SHP77 treated with DMSO at 0.1 percent for 48 hours (cell line): ENCODE measurements at regions not wholly inside any gene's neighbourhood (a gene's known extent, or its start where the extent isn't known, plus 50 kb on each side); places are given as distances from the start of the nearest gene placed in this dataset.
"Not testable (repeated sequence)": the region's sequence is repeated elsewhere in the genome, so short reads cannot be mapped to it uniquely, and the experiment has no call there.

Experiments used
- DNase-seq: peaks from one replicate; lab custom pipeline; 2025; lab: John Stamatoyannopoulos, UW

- not testable (repeated sequence) for DNase-seq
Measured at GRCh38 chr7:136419740-136420139, 442.6 kb upstream of the MTPN start.

GRCh38 chr7:136412952-136413351, 435.8 kb upstream of the MTPN start:
- DNase-seq, result no peak

GRCh38 chr7:136405931-136406777, 429.0 kb upstream of the MTPN start:
- peak; percentile 63 for DNase-seq

GRCh38 chr7:136403591-136403990, 426.4 kb upstream of the MTPN start:
- no peak for DNase-seq

- DNase-seq, result no peak
Measured at GRCh38 chr7:136400877-136401276, 423.7 kb upstream of the MTPN start.

GRCh38 chr7:136399385-136399784, 422.2 kb upstream of the MTPN start:
- DNase-seq, result no peak

- no peak for DNase-seq
Measured at GRCh38 chr7:136392856-136393255, 415.7 kb upstream of the MTPN start.

- DNase-seq, result no peak
Measured at GRCh38 chr7:136391371-136391770, 414.2 kb upstream of the MTPN start.

- DNase-seq, result no peak
Measured at GRCh38 chr7:136389933-136390332, 412.8 kb upstream of the MTPN start.

- DNase-seq, result no peak
Measured at GRCh38 chr7:136386876-136387275, 409.7 kb upstream of the MTPN start.

- DNase-seq, result not testable (repeated sequence)
Measured at GRCh38 chr7:136371409-136371808, 394.2 kb upstream of the MTPN start.

- DNase-seq, result no peak
Measured at GRCh38 chr7:136370137-136370536, 393.0 kb upstream of the MTPN start.

- DNase-seq, result no peak
Measured at GRCh38 chr7:136369225-136369624, 392.1 kb upstream of the MTPN start.

GRCh38 chr7:136359333-136359903, 382.3 kb upstream of the MTPN start:
- DNase-seq, result no peak

GRCh38 chr7:136353287-136353686, 376.1 kb upstream of the MTPN start:
- DNase-seq, result peak; percentile 1

- DNase-seq, result no peak
Measured at GRCh38 chr7:136348542-136349192, 371.5 kb upstream of the MTPN start.

- no peak for DNase-seq
Measured at GRCh38 chr7:136348142-136348541, 371.0 kb upstream of the MTPN start.

GRCh38 chr7:136347488-136347887, 370.3 kb upstream of the MTPN start:
- DNase-seq, result no peak

GRCh38 chr7:136342251-136342650, 365.1 kb upstream of the MTPN start:
- no peak for DNase-seq

GRCh38 chr7:136339464-136339863, 362.3 kb upstream of the MTPN start:
- DNase-seq, result no peak

GRCh38 chr7:136336932-136337331, 359.8 kb upstream of the MTPN start:
- no peak for DNase-seq

GRCh38 chr7:136333636-136334035, 356.5 kb upstream of the MTPN start:
- DNase-seq, result no peak

GRCh38 chr7:136326045-136326609, 349.0 kb upstream of the MTPN start:
- DNase-seq, result no peak
